ENCODE measurements at regions not wholly inside any gene's neighbourhood (a gene's known extent, or its start where the extent isn't known, plus 50 kb on each side); places are given as distances from the start of the nearest gene placed in this dataset.

- Histone ChIP-seq H3K27ac (no peak overlapping the region), H3K9me3 (peaks cover 20 to 95% (median 79%) of the 10 kb centered on the region in 3 donors), H3K4me1 (no peaks in the 10 kb centered on the region), H3K36me3 (no peaks in the 10 kb centered on the region), H3K4me3 (no peak overlapping the region), H3K27me3 (no peaks in the 10 kb centered on the region)
- intact Hi-C loops (cut with DNase I; ENCODE audit: low total_unique reads), result no loop called here
- DNase-seq, result no peak
- TF ChIP-seq CTCF (IDR thresholded peaks at IDR 0.05), result no peak
Measured at GRCh38 chr19:22472180-22472637, 50.1 kb upstream of the ZNF98 start.
